Activated naive CD4-positive, alpha-beta T cell treated with anti-CD3 and anti-CD28 coated beads for 36 hours (primary cell): ENCODE measurements at regions not wholly inside any gene's neighbourhood (a gene's known extent, or its start where the extent isn't known, plus 50 kb on each side); places are given as distances from the start of the nearest gene placed in this dataset.
"Not testable (repeated sequence)": the region's sequence is repeated elsewhere in the genome, so short reads cannot be mapped to it uniquely, and the experiment has no call there.

Experiments
- CTCF ChIA-PET: fragments of 350-600 bp; sonication (Branson Sonifier 250); formaldehyde crosslinking; loops from one replicate; lab custom pipeline; 2021; ENCODE audit warnings: antibody characterized with exemption; lab: Charles Lee
- DNase-seq: peaks from one replicate; pipeline ENCODE4 v3.0.0-alpha.2; 2020
- H3K27ac Mint-ChIP-seq: one replicate; pipeline ENCODE4 v1.8.0; 2021; ENCODE audit warnings: mild to moderate bottlenecking, mixed read lengths
- H3K27me3 Mint-ChIP-seq: one replicate; pipeline ENCODE4 v1.8.0; 2021; ENCODE audit warnings: low read depth, mixed read lengths
- H3K36me3 Mint-ChIP-seq: one replicate; pipeline ENCODE4 v1.8.0; 2021; ENCODE audit warnings: low read depth, mixed read lengths
- H3K4me1 Mint-ChIP-seq: one replicate; pipeline ENCODE4 v1.8.0; 2021; ENCODE audit warnings: low read depth, mixed read lengths
- H3K4me3 Mint-ChIP-seq: one replicate; pipeline ENCODE4 v1.8.0; 2021; ENCODE audit warnings: mild to moderate bottlenecking, moderate library complexity, mixed read lengths
- H3K9me3 Mint-ChIP-seq: one replicate; pipeline ENCODE4 v1.8.0; 2021; ENCODE audit warnings: mixed read lengths
- intact Hi-C: fragments of 100-400 bp; cut with micrococcal nuclease; formaldehyde crosslinking; loops from one replicate; pipeline ENCODE4 v1.15.1; 2023

DNA sequence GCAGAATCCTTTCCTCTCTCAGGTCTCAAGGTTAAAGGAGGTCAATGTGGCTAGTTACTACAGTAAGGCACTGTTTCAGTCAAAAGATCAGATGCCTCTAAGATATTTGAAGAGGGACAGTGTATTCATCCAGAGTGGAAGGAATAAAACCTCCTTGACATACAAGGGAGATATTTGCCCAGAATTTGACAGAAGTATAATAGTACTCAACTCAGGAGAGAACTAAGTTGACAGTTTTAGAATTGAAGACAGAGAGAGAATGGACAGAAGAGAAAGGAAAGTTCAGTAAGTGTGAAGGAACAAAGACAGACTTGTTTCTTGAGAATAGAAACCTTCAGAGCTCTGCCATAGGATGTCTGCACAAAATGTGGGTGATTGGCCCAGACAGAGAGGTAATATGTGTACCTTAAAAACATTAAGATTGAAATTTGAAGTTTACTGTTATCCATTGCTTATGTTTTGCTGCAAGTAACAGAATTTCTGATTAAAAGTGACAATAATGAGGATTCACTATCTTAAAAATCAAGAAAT lies 507.1 kb downstream of the IGSF11 start:
- CTCF ChIA-PET: no interaction called here
- no peaks in the 10 kb centered on the region for H3K27me3 Mint-ChIP-seq
- intact Hi-C loops: no loop called here
- no peaks in the 10 kb centered on the region for H3K36me3 Mint-ChIP-seq
- H3K9me3 Mint-ChIP-seq: peaks cover 4% of the 10 kb centered on the region
- DNase-seq: no peak
- H3K4me3 Mint-ChIP-seq: no peak overlapping the region
- H3K4me1 Mint-ChIP-seq: no peaks in the 10 kb centered on the region
- H3K27ac Mint-ChIP-seq: no peak overlapping the region

DNA sequence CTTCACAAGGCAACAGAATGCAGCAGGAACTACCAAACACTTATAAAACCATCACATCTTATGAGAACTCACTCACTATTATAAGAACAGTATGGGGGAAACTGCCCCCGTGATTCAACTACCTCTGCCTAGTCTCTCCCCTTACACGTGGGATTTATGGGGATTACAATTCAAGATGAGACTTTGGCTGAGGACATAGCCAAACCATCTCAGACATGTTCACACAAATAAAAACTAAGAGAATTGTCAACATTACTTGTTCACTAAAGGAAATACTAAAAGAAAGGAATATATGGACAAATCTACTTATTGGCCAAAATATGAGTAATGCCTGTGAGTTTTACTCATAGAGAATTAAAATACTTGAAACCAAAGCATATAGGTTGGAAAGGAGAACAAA lies 505.1 kb downstream of the IGSF11 start:
- CTCF ChIA-PET: no interaction called here
- H3K36me3 Mint-ChIP-seq: no peaks in the 10 kb centered on the region
- H3K27me3 Mint-ChIP-seq: no peaks in the 10 kb centered on the region
- H3K27ac Mint-ChIP-seq: no peak overlapping the region
- DNase-seq: no peak
- intact Hi-C loops: no loop called here
- peaks cover 4% of the 10 kb centered on the region for H3K9me3 Mint-ChIP-seq
- no peak overlapping the region for H3K4me3 Mint-ChIP-seq
- no peaks in the 10 kb centered on the region for H3K4me1 Mint-ChIP-seq

DNA sequence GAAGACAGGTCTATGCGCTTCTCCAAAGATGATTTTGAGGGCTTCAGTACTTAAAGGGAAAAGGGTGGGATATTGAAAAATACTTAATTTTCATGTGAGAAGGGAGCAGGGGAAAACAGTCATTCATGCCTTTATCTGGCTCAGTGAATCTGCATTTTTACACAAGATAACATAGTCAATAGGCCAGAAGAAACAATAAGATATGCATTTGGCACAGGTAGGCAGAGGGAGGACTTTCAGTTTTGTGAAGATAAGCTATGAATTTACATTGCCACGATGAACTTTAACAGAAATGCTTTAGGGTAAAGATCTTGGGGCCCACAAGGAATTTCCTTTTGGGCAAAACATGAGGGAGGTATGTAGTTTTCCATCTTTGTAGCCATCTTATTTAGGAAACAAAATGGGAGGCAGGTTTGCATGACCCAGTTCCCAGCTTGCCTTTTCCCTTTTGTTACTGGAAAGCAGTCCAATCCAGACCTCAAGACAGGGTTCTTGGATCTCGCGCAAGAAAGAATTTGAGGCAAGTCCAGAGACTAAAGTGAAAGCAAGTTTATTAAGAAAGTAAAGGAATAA lies 504.2 kb downstream of the IGSF11 start:
- no peaks in the 10 kb centered on the region for H3K4me1 Mint-ChIP-seq
- no peaks in the 10 kb centered on the region for H3K36me3 Mint-ChIP-seq
- intact Hi-C loops: no loop called here
- no peaks in the 10 kb centered on the region for H3K27me3 Mint-ChIP-seq
- DNase-seq: no peak
- no peak overlapping the region for H3K27ac Mint-ChIP-seq
- CTCF ChIA-PET: no interaction called here
- peaks cover 4% of the 10 kb centered on the region for H3K9me3 Mint-ChIP-seq
- H3K4me3 Mint-ChIP-seq: no peak overlapping the region

DNA sequence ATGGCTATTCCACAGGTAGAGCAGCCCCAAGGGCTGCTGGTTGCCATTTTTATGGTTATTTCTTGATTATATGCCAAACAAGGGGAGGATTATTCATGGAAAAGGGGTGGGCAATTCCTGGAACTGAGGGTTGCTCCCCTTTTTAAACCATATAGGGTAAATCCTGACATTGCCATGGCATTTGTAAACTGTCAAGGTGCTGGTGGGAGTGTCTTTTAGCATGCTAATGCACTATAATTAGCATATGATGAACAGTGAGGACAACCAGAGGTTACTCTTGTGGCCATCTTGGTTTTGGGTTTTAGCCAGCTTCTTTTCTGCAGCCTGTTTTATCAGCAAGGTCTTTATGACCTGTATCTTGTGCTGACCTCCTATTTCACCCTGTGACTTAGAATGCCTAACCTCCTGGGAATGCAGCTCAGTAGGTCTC lies 503.7 kb downstream of the IGSF11 start:
- intact Hi-C loops, DNase-seq, H3K4me3 Mint-ChIP-seq, CTCF ChIA-PET, H3K27ac Mint-ChIP-seq, H3K36me3 Mint-ChIP-seq, H3K27me3 Mint-ChIP-seq, H3K4me1 Mint-ChIP-seq, H3K9me3 Mint-ChIP-seq: not testable (repeated sequence)

DNA sequence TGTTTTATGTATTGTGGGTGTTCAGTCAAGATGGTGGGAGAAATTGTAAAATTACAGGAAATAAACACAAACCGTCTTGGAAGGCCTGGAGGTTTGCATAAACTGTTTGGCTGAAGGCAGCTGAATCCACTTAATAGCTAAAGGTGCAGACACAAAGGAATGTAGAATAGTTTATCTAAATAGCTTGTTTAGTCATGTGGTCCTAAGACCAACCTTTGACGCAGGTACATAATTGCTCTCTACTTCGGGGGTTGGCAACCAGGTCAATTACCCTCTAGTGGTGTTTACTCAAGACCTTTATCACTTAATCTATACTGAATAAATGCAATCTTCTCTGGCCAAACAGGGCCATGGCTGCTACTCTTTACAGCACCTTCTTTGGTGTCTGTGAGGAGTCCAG lies 502.8 kb downstream of the IGSF11 start:
- no peak for DNase-seq
- Mint-ChIP-seq H3K9me3 (peaks cover 4% of the 10 kb centered on the region), H3K36me3 (no peaks in the 10 kb centered on the region), H3K27ac (no peak overlapping the region), H3K4me1 (no peaks in the 10 kb centered on the region), H3K27me3 (no peaks in the 10 kb centered on the region), H3K4me3 (no peak overlapping the region)
- CTCF ChIA-PET: no interaction called here
- intact Hi-C loops: no loop called here

DNA sequence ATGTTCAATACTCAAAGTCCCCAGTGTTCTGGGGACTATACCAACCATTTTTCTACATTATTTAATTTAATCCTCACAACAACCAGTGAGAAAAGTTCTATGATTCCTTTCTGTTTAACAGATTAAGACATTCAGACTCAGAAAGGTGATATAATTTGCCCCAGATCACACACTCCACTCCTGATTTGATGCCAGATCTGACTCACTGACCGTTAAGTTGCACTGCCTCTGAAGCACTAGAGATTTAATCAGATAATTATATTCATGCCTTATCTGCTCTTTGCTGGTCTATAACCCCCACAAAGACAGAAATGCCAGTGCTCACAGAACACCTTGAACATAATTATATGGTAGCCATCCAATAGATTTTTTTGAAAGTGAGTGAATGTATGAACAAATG lies 501.0 kb downstream of the IGSF11 start:
- CTCF ChIA-PET: no interaction called here
- intact Hi-C loops: no loop called here
- Mint-ChIP-seq H3K27ac (no peak overlapping the region), H3K4me3 (no peak overlapping the region), H3K4me1 (no peaks in the 10 kb centered on the region), H3K27me3 (no peaks in the 10 kb centered on the region), H3K36me3 (no peaks in the 10 kb centered on the region), H3K9me3 (peaks cover 4% of the 10 kb centered on the region)
- DNase-seq: no peak

DNA sequence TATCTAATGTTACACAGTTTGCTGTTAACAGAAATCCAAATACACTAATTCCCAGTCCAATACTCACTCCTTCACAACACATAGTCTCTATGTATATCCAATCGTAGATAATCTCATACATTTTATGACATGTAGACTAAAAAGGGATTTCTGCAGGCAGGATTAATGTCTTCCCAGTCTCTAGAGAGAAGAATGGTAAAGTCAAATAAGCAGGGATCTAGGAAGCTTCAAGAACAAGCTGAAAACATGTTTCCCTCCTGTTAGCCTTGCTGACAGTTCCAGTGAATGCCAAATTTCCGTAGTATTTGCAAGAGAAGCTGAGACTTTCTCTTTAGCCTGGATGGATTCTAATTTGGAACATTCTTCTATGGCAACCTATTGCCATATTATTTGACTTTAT lies 500.1 kb downstream of the IGSF11 start:
- intact Hi-C loops: no loop called here
- Mint-ChIP-seq H3K27ac (no peak overlapping the region), H3K4me1 (no peaks in the 10 kb centered on the region), H3K4me3 (no peak overlapping the region), H3K36me3 (no peaks in the 10 kb centered on the region), H3K9me3 (peaks cover 4% of the 10 kb centered on the region), H3K27me3 (no peaks in the 10 kb centered on the region)
- DNase-seq: no peak
- CTCF ChIA-PET: no interaction called here

DNA sequence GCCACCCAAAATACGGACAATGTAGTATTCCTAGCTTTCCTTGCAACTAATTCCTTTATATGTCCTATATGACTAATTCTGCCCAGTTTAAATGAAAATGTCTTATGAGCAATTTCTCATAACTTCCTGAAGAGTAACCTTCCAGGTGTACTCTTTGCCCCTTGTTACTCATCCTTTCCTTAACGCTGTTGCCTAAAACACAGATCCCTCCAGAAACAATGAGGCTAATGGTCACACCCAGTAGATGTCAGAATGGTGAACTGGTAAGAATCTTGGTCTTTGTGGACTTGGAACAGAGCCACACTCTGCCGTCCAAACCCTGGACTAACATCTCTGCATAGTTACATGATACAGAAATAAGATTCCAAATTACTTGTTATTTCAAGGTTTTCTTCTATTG lies 497.9 kb downstream of the IGSF11 start:
- Mint-ChIP-seq H3K36me3 (no peaks in the 10 kb centered on the region), H3K4me1 (no peaks in the 10 kb centered on the region), H3K27ac (no peak overlapping the region), H3K27me3 (no peaks in the 10 kb centered on the region), H3K4me3 (no peak overlapping the region), H3K9me3 (no peaks in the 10 kb centered on the region)
- no peak for DNase-seq
- CTCF ChIA-PET: no interaction called here
- intact Hi-C loops: no loop called here

DNA sequence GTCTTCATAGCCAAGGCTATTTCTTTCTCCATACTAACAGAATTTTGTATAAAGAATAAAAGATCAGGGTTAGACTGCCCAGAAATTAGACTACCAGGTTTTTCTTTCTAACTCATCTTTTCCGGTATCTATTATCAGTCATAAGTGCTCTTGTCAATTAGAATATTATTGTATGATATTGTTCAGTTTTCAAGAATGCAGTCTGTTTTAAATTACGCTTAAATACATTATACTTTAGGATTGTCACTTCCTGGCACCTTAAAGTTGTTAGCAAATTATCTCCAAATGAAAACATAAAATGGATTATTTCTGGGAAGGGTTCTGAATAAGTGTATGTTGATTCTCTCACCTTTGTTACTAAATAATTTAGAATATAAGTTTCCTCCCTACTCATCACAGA lies 497.2 kb downstream of the IGSF11 start:
- H3K9me3 Mint-ChIP-seq: no peaks in the 10 kb centered on the region
- CTCF ChIA-PET: no interaction called here
- H3K4me1 Mint-ChIP-seq: no peaks in the 10 kb centered on the region
- H3K27me3 Mint-ChIP-seq: no peaks in the 10 kb centered on the region
- H3K4me3 Mint-ChIP-seq: no peak overlapping the region
- no peak overlapping the region for H3K27ac Mint-ChIP-seq
- no peak for DNase-seq
- intact Hi-C loops: no loop called here
- no peaks in the 10 kb centered on the region for H3K36me3 Mint-ChIP-seq

DNA sequence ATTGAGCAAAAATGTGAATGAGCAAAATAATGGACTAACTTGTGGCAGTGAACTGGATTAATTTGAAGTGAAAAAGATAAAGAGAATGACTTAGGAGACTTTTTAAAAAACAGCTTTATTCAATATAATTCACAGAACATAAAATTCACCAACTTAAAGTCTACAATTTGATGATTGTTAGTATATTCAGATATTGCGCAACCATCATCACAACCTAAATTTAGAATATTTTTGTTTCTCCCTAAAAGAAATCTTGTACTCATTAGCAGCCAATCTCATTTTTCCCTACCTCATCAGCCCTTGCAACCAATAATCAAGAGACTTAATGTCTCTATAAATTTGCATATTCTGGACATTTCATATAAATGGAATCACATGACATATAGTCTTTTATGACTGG lies 496.5 kb downstream of the IGSF11 start:
- no peak for DNase-seq
- H3K9me3 Mint-ChIP-seq: no peaks in the 10 kb centered on the region
- CTCF ChIA-PET: no interaction called here
- intact Hi-C loops: no loop called here
- H3K4me3 Mint-ChIP-seq: no peak overlapping the region
- H3K27me3 Mint-ChIP-seq: no peaks in the 10 kb centered on the region
- H3K4me1 Mint-ChIP-seq: no peaks in the 10 kb centered on the region
- H3K27ac Mint-ChIP-seq: no peak overlapping the region
- no peaks in the 10 kb centered on the region for H3K36me3 Mint-ChIP-seq

DNA sequence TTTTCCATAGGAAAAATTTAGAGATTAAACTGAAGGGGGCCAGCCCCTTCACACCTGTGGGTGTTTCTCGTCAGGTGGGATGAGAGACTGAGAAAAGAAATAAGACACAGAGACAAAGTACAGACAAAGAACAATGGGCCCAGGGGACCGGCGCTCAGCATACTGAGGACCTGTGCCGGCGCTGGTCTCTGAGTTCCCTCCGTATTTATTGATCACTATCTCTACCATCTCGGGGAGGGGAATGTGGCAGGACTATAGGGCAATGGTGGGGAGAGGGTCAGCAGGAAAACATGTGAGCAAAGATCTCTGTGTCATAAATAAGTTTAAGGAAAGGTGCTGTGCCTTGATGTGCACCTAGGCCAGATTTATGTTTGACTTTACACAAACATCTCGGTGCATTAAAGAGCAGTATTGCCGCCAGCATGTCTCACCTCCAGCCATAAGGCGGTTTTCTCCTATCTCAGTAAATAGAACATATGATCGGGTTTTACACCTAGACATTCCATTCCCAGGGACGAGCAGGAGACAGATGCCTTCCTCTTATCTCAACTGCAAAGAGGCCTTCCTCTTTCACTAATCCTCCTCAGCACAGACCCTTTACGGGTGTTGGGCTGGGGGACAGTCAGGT lies 494.7 kb downstream of the IGSF11 start:
- H3K4me1 Mint-ChIP-seq, H3K4me3 Mint-ChIP-seq, H3K9me3 Mint-ChIP-seq, H3K27ac Mint-ChIP-seq, CTCF ChIA-PET, H3K36me3 Mint-ChIP-seq, DNase-seq, intact Hi-C loops, H3K27me3 Mint-ChIP-seq: not testable (repeated sequence)

DNA sequence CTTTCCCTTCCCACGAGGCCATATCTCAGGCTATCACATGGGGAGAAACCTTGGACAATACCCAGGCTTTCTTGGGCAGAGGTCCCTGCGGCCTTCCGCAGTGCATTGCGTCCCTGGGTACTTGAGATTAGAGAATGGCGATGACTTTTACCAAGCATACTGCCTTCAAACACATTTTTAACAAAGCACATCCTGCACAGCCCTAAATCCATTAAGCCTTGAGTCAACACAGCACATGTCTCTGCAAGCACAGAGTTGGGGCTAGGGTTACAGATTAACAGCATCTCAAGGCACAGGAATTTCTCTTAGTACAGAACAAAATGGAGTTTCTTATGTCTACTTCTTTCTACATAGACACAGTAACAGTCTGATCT lies 494.2 kb downstream of the IGSF11 start:
- H3K36me3 Mint-ChIP-seq, H3K27me3 Mint-ChIP-seq, H3K27ac Mint-ChIP-seq, H3K4me3 Mint-ChIP-seq, CTCF ChIA-PET, DNase-seq, H3K9me3 Mint-ChIP-seq, intact Hi-C loops, H3K4me1 Mint-ChIP-seq: not testable (repeated sequence)

DNA sequence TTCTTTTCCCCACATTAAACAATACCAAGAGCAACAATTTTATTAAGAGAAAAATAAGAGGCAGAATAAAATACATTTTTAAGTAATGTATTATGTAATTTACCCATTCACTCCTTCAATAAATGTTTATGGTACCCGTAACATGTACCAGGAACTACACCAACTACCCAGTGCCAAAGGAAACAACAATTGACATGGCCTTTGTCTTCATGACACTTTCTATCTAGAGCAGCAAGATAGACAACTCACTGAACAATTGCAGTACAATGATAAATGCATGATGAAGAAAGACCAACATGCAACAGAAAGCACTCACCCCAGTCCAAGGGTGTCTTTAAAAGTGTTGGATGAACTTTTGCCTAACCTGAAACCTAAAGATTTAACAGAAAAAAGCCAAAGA lies 493.8 kb downstream of the IGSF11 start:
- Mint-ChIP-seq H3K4me3 (no peak overlapping the region), H3K36me3 (no peaks in the 10 kb centered on the region), H3K4me1 (no peaks in the 10 kb centered on the region), H3K9me3 (no peaks in the 10 kb centered on the region), H3K27ac (no peak overlapping the region), H3K27me3 (no peaks in the 10 kb centered on the region)
- DNase-seq: no peak
- intact Hi-C loops: no loop called here
- CTCF ChIA-PET: no interaction called here
